ENCODE measurements at regions not wholly inside any gene's neighbourhood (a gene's known extent, or its start where the extent isn't known, plus 50 kb on each side); places are given as distances from the start of the nearest gene placed in this dataset.

- Histone ChIP-seq H2BK5ac (ENCODE audit: low read depth, low read length, poor library complexity) (no peak overlapping the region), H3K9ac (ENCODE audit: low read length) (no peak overlapping the region), H2BK120ac (ENCODE audit: insufficient read depth, low read length, poor library complexity) (no peak overlapping the region), H3K4me3 (ENCODE audit: low read depth, low read length) (no peak overlapping the region), H3K18ac (ENCODE audit: low read length) (no peak overlapping the region), H2BK12ac (ENCODE audit: low read length) (no peak overlapping the region), H4K91ac (ENCODE audit: low read depth, low read length) (no peak overlapping the region), H3K79me1 (ENCODE audit: low read length) (no peaks in the 10 kb centered on the region), H3K79me2 (ENCODE audit: control insufficient read depth, insufficient read depth, low read length, poor library complexity) (no peaks in the 10 kb centered on the region), H3K4me1 (ENCODE audit: control insufficient read depth in 1 of 2, insufficient read depth in 2 of 2, low read length in 2 of 2) (no peaks in the 10 kb centered on the region), H4K12ac (ENCODE audit: low read depth, low read length) (no peak overlapping the region), H3K27me3 (ENCODE audit: insufficient read depth, low read length) (no peaks in the 10 kb centered on the region), H3K9me3 (ENCODE audit: insufficient read depth, low read depth, low read length) (peaks cover 2% of the 10 kb centered on the region), H2AK5ac (ENCODE audit: low read length) (no peak overlapping the region), H3K4ac (ENCODE audit: low read depth, low read length) (no peak overlapping the region), H3K27ac (ENCODE audit: low read depth, low read length) (no peak overlapping the region), H2AFZ (ENCODE audit: insufficient read depth, low read length, poor library complexity) (no peak overlapping the region), H4K8ac (ENCODE audit: low read depth, low read length) (no peak overlapping the region), H3K4me2 (ENCODE audit: low read length) (no peak overlapping the region), H3K14ac (ENCODE audit: low read length) (no peak overlapping the region), H3K36me3 (ENCODE audit: control insufficient read depth in 1 of 2, insufficient read depth in 2 of 2, low read length in 2 of 2) (no peaks in the 10 kb centered on the region), H3K23ac (ENCODE audit: low read length) (no peak overlapping the region)
- WGBS (ENCODE audit: extremely low coverage, insufficient coverage, insufficient read length) = no CpG with 5 or more reads among the region's 2 CpGs
- DNase-seq = peak; percentile 41 to 67
Measured at GRCh38 chr2:206392118-206392517, 51.2 kb upstream of the ADAM23 start.

All from trophoblast cell (in vitro differentiated cells and primary cell).